Left renal cortex interstitium (tissue), 4 donors: ENCODE measurements at regions not wholly inside any gene's neighbourhood (a gene's known extent, or its start where the extent isn't known, plus 50 kb on each side); places are given as distances from the start of the nearest gene placed in this dataset.

Experiments used
- DNase-seq, 4 donors: peaks; one replicate each; pipeline ENCODE4 v3.0.0-alpha.2; 2013; ENCODE audit warnings: low read depth in 4 of 4, low spot score in 2 of 4, missing footprints in 1 of 4

- DNase-seq: no peak
These were observed 70.2 kb upstream of the CD93 start for GRCh38 chr20:23156170-23156841.

- DNase-seq: no peak
These were observed 69.0 kb upstream of the CD93 start for GRCh38 chr20:23155141-23155590.

GRCh38 chr20:23153696-23154341, 67.7 kb upstream of the CD93 start:
- DNase-seq: no peak

- no peak for DNase-seq
These were observed 66.8 kb upstream of the CD93 start for GRCh38 chr20:23152902-23153301.

- no peak for DNase-seq
These were observed 66.3 kb upstream of the CD93 start for GRCh38 chr20:23152308-23152892.

- DNase-seq: no peak
These were observed 65.8 kb upstream of the CD93 start for GRCh38 chr20:23151885-23152284.

- no peak for DNase-seq
These were observed 65.0 kb upstream of the CD93 start for GRCh38 chr20:23151008-23151703.

- no peak for DNase-seq
These were observed 64.3 kb upstream of the CD93 start for GRCh38 chr20:23150304-23151007.

- DNase-seq: no peak
These were observed 63.6 kb upstream of the CD93 start for GRCh38 chr20:23149623-23150279.

- DNase-seq: no peak
These were observed 62.8 kb upstream of the CD93 start for GRCh38 chr20:23148731-23149570.

GRCh38 chr20:23147964-23148730, 62.0 kb upstream of the CD93 start:
- DNase-seq: no peak

GRCh38 chr20:23147647-23147963, 61.5 kb upstream of the CD93 start:
- DNase-seq: no peak

- no peak for DNase-seq
These were observed 60.9 kb upstream of the CD93 start for GRCh38 chr20:23146857-23147637.

- DNase-seq: no peak
These were observed 60.1 kb upstream of the CD93 start for GRCh38 chr20:23146181-23146580.

GRCh38 chr20:23145281-23145700, 59.2 kb upstream of the CD93 start:
- DNase-seq: no peak

- DNase-seq: no peak
These were observed 58.7 kb upstream of the CD93 start for GRCh38 chr20:23144856-23145255.

GRCh38 chr20:23143986-23144690, 58.0 kb upstream of the CD93 start:
- DNase-seq: no peak
